ENCODE measurements at regions not wholly inside any gene's neighbourhood (a gene's known extent, or its start where the extent isn't known, plus 50 kb on each side); places are given as distances from the start of the nearest gene placed in this dataset.

DNA sequence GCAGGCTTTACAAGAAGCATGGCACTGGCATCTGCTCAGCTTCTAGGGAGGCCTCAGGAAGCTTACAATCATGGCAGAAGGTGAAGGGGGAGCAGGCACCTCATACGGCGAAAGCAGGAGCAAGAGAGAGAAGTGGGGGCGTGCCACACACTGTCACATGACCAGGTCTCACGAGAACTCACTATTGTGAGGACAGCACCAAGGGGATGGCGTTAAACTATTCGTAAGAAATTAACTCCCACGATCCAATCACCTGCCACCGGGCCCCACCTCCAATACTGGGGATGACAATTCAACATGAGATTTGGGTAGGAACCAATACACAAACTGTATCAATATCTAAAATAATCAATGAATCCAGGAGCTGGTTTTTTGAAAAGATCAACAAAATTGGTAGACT is 156.0 kb upstream of the DPP10 start:
- ChIA-PET POLR2A (no interaction called here), CTCF (ENCODE audit: low intra/inter-chr PET ratio, low total read pairs) (no interaction called here)
- intact Hi-C loops (cut with micrococcal nuclease; ENCODE audit: unreplicated experiment) (no loop called here), in situ Hi-C loops (cut with HindIII; ENCODE audit: extremely low pct_ligation_motif_present, low pct_unique_long_range_greater_than_20kb) (no loop called here)
- Histone ChIP-seq H3K4me1 (ENCODE audit: insufficient read depth, low read length) (no peaks in the 10 kb centered on the region), H3K79me2 (ENCODE audit: insufficient read depth, low read length) (no peaks in the 10 kb centered on the region), H3K27me3 (ENCODE audit: control insufficient read depth in 1 of 2, insufficient read depth in 2 of 2, low read length in 2 of 2) (no peaks in the 10 kb centered on the region), H4K20me1 (ENCODE audit: insufficient read depth, low read length) (no peaks in the 10 kb centered on the region), H3K4me3 (replicated peaks in 1 of 3; ENCODE audit: insufficient read depth in 1 of 3, low read depth in 2 of 3, low read length in 3 of 3) (no peak overlapping the region), H3K4me2 (ENCODE audit: low read depth, low read length) (no peak overlapping the region), H3K36me3 (replicated peaks in 1 of 2; ENCODE audit: control insufficient read depth in 1 of 2, insufficient read depth in 2 of 2, low read length in 2 of 2) (no peaks in the 10 kb centered on the region), H2AFZ (ENCODE audit: low read length) (no peak overlapping the region), H3K9me3 (ENCODE audit: low read length) (no peaks in the 10 kb centered on the region), H3K27ac (ENCODE audit: extremely low read length, insufficient read depth, low read length) (no peak overlapping the region), H3K9ac (ENCODE audit: insufficient read depth, low read depth, low read length) (no peak overlapping the region)
- FAIRE-seq, result no peak
- no peak for DNase-seq (ENCODE audit: low spot score)
- 11% methylated on average over 8 of the region's 8 CpGs for WGBS (ENCODE audit: low lambda C conversion rate)
- no peak for TF ChIP-seq ZNF34 (CRISPR knock-in tag; IDR thresholded peaks at IDR 0.05; ENCODE audit: borderline replicate concordance)
- TF ChIP-seq, protein P1, sequence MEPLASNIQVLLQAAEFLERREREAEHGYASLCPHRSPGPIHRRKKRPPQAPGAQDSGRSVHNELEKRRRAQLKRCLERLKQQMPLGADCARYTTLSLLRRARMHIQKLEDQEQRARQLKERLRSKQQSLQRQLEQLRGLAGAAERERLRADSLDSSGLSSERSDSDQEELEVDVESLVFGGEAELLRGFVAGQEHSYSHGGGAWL (CRISPR knock-in tag; IDR thresholded peaks at IDR 0.05), result no peak
- no peak for TF ChIP-seq ZSCAN12 (CRISPR knock-in tag; IDR thresholded peaks at IDR 0.05)
- TF ChIP-seq SOX6 (IDR thresholded peaks at IDR 0.05), result no peak
- no peak for TF ChIP-seq SOX6 (CRISPR knock-in tag; IDR thresholded peaks at IDR 0.05)
- TF ChIP-seq ZNF772 (CRISPR knock-in tag; IDR thresholded peaks at IDR 0.05), result no peak
- TF ChIP-seq ATM (IDR thresholded peaks at IDR 0.05; ENCODE audit: borderline replicate concordance), result no peak
- no peak for TF ChIP-seq NBN (conservative IDR thresholded peaks at IDR 0.05)
- TF ChIP-seq ZBTB7A (CRISPR knock-in tag; IDR thresholded peaks at IDR 0.05), result no peak
- no peak for TF ChIP-seq HMG20A (CRISPR knock-in tag; IDR thresholded peaks at IDR 0.05; ENCODE audit: borderline replicate concordance)
- TF ChIP-seq ZNF232 (CRISPR knock-in tag; IDR thresholded peaks at IDR 0.05; ENCODE audit: borderline replicate concordance), result no peak
- TF ChIP-seq, protein P2, sequence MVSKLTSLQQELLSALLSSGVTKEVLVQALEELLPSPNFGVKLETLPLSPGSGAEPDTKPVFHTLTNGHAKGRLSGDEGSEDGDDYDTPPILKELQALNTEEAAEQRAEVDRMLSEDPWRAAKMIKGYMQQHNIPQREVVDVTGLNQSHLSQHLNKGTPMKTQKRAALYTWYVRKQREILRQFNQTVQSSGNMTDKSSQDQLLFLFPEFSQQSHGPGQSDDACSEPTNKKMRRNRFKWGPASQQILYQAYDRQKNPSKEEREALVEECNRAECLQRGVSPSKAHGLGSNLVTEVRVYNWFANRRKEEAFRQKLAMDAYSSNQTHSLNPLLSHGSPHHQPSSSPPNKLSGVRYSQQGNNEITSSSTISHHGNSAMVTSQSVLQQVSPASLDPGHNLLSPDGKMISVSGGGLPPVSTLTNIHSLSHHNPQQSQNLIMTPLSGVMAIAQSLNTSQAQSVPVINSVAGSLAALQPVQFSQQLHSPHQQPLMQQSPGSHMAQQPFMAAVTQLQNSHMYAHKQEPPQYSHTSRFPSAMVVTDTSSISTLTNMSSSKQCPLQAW (CRISPR knock-in tag; IDR thresholded peaks at IDR 0.05), result no peak
- TF ChIP-seq, protein P3, sequence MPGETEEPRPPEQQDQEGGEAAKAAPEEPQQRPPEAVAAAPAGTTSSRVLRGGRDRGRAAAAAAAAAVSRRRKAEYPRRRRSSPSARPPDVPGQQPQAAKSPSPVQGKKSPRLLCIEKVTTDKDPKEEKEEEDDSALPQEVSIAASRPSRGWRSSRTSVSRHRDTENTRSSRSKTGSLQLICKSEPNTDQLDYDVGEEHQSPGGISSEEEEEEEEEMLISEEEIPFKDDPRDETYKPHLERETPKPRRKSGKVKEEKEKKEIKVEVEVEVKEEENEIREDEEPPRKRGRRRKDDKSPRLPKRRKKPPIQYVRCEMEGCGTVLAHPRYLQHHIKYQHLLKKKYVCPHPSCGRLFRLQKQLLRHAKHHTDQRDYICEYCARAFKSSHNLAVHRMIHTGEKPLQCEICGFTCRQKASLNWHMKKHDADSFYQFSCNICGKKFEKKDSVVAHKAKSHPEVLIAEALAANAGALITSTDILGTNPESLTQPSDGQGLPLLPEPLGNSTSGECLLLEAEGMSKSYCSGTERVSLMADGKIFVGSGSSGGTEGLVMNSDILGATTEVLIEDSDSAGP (CRISPR knock-in tag; IDR thresholded peaks at IDR 0.05; ENCODE audit: borderline replicate concordance), result no peak
- TF ChIP-seq ZNF543 (CRISPR knock-in tag; IDR thresholded peaks at IDR 0.05), result no peak
- no TSS peak for BruUV-seq (replicated peaks)
- no peak for ATAC-seq
